Left lung (tissue), 4 donors: ENCODE measurements at regions not wholly inside any gene's neighbourhood (a gene's known extent, or its start where the extent isn't known, plus 50 kb on each side); places are given as distances from the start of the nearest gene placed in this dataset.

Source experiments
- ATAC-seq: fragments of 200-7000 bp; cut with Tn5 transposase; one replicate; pipeline ENCODE4 v1.9.1; 2020; ENCODE audit warnings: moderate library complexity
- DNase-seq, 4 donors: peaks; one replicate each; pipeline ENCODE4 v3.0.0-alpha.2; 2013 to 2020
- H3K27ac ChIP-seq, 2 donors: fragments of 200-600 bp; sonication (generic) in 1 of 2; one replicate each; pipeline versions ENCODE4 v1.5.0 to v1.8.0; 2020 to 2021
- H3K27me3 ChIP-seq, 2 donors: fragments of 200-600 bp; sonication (generic) in 1 of 2; one replicate each; pipeline versions ENCODE4 v1.5.0 to v1.8.0; 2020 to 2021
- H3K36me3 ChIP-seq, 2 donors: fragments of 200-600 bp; sonication (generic) in 1 of 2; one replicate each; pipeline versions ENCODE4 v1.5.0 to v1.8.0; 2020 to 2021
- H3K4me1 ChIP-seq, 2 donors: fragments of 200-600 bp; one replicate each; pipeline ENCODE4 v1.8.0; 2021
- H3K4me3 ChIP-seq, 2 donors: fragments of 200-600 bp; sonication (generic) in 1 of 2; one replicate each; pipeline versions ENCODE4 v1.5.0 to v1.8.0; 2020 to 2021; ENCODE audit warnings: mild to moderate bottlenecking in 1 of 2
- H3K9me3 ChIP-seq, 2 donors: fragments of 200-600 bp; sonication (generic) in 1 of 2; one replicate each; pipeline versions ENCODE4 v1.5.0 to v1.8.0; 2020 to 2021
- CTCF ChIP-seq, 2 donors: fragments of 200-600 bp; sonication (generic) in 1 of 2; IDR thresholded peaks; one replicate each; pipeline versions ENCODE4 v1.5.0 to v1.8.0; 2021; ENCODE audit warnings: antibody characterized with exemption in 2 of 2
- intact Hi-C, 2 donors: fragments of 100-400 bp; cut with DNase I; formaldehyde crosslinking; loops; one replicate each; pipeline versions ENCODE4 v1.11.2 to v1.14.2; 2022
- donor health status: DM: no; HTN: yes; CAD: no.
- donor health status: DM: no; HTN: no; CAD: no.

- Histone ChIP-seq H3K9me3 (peaks cover 0 to 3% of the 10 kb centered on the region in 2 donors), H3K27me3 (no peaks in the 10 kb centered on the region), H3K4me1 (no peaks in the 10 kb centered on the region), H3K27ac (no peak overlapping the region), H3K36me3 (no peaks in the 10 kb centered on the region), H3K4me3 (no peak overlapping the region)
- ATAC-seq: no peak
- intact Hi-C loops: no loop called here
- DNase-seq: no peak
- TF ChIP-seq CTCF (IDR thresholded peaks at IDR 0.05): no peak
These were observed 671.0 kb upstream of the SLITRK1 start for GRCh38 chr13:84553227-84553626.

DNA sequence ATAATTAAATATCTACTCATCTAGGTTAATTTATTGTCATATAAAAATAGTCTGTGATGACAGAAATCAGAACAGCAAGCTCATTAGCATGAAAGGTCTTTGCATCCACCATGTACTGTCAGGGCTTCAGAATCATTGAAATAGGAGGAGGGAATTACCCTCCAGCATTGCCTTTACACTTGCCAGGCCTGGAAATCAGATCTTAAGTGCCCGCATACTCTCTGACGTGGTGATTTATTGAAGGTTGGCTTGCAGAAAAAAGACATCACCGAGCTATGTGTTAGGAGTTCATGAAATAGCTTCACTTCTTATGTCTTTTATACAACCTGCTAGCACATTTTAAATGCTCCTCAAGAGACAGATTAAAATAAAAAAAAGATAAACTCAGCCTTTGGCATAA is 661.7 kb upstream of the SLITRK1 start:
- intact Hi-C loops: no loop called here
- Histone ChIP-seq H3K36me3 (no peaks in the 10 kb centered on the region), H3K27me3 (no peaks in the 10 kb centered on the region)

GRCh38 chr13:84542348-84542747 is 660.1 kb upstream of the SLITRK1 start:
- Histone ChIP-seq H3K36me3 (no peaks in the 10 kb centered on the region), H3K4me3 (no peak overlapping the region), H3K27me3 (no peaks in the 10 kb centered on the region), H3K9me3 (no peaks in the 10 kb centered on the region), H3K4me1 (no peaks in the 10 kb centered on the region), H3K27ac (no peak overlapping the region)
- no peak for TF ChIP-seq CTCF (IDR thresholded peaks at IDR 0.05)
- no peak for DNase-seq
- intact Hi-C loops: no loop called here
- no peak for ATAC-seq

More for the DNA sequence above, 661.7 kb upstream of the SLITRK1 start:
- H3K4me3 ChIP-seq: no peak overlapping the region
- DNase-seq (no peak), ATAC-seq (no peak)
- H3K4me1 ChIP-seq: no peaks in the 10 kb centered on the region
- H3K27ac ChIP-seq: no peak overlapping the region
- H3K9me3 ChIP-seq: no peaks in the 10 kb centered on the region
- no peak for TF ChIP-seq CTCF (IDR thresholded peaks at IDR 0.05)

- Histone ChIP-seq H3K4me1 (no peaks in the 10 kb centered on the region), H3K4me3 (no peak overlapping the region), H3K9me3 (no peaks in the 10 kb centered on the region), H3K36me3 (no peaks in the 10 kb centered on the region), H3K27me3 (no peaks in the 10 kb centered on the region), H3K27ac (no peak overlapping the region)
- no peak for ATAC-seq
- no peak for TF ChIP-seq CTCF (IDR thresholded peaks at IDR 0.05)
- intact Hi-C loops: no loop called here
- DNase-seq: no peak
These were observed 654.6 kb upstream of the SLITRK1 start for GRCh38 chr13:84536906-84537305.

- Histone ChIP-seq H3K4me1 (no peaks in the 10 kb centered on the region), H3K36me3 (no peaks in the 10 kb centered on the region), H3K9me3 (no peaks in the 10 kb centered on the region), H3K4me3 (no peak overlapping the region), H3K27me3 (no peaks in the 10 kb centered on the region), H3K27ac (no peak overlapping the region)
- ATAC-seq: no peak
- intact Hi-C loops: no loop called here
- TF ChIP-seq CTCF (IDR thresholded peaks at IDR 0.05): no peak
- peak in 1 of 4 donors; percentile 28 for DNase-seq
These were observed 646.3 kb upstream of the SLITRK1 start for GRCh38 chr13:84528408-84529070.
